GM18907 (cell line): ENCODE measurements at regions not wholly inside any gene's neighbourhood (a gene's known extent, or its start where the extent isn't known, plus 50 kb on each side); places are given as distances from the start of the nearest gene placed in this dataset.

Source experiments
- ATAC-seq: cut with Tn5 transposase; IDR thresholded peaks from one replicate; pipeline ENCODE4 v1.9.1; 2021; ENCODE audit warnings: mild to moderate bottlenecking, moderate library complexity; ENCODE audit not compliant: unreplicated experiment

GRCh38 chr7:156458011-156458410 lies 182.6 kb upstream of the RNF32 start:
- ATAC-seq = no peak

GRCh38 chr7:156456503-156457115 lies 184.0 kb upstream of the RNF32 start:
- no peak for ATAC-seq

GRCh38 chr7:156456032-156456431 lies 184.5 kb upstream of the RNF32 start:
- no peak for ATAC-seq

- ATAC-seq = no peak
Measured at GRCh38 chr7:156450473-156450872, 190.1 kb upstream of the RNF32 start.

- ATAC-seq = no peak
Measured at GRCh38 chr7:156448918-156449317, 191.7 kb upstream of the RNF32 start.

GRCh38 chr7:156446990-156447389 lies 193.6 kb upstream of the RNF32 start:
- ATAC-seq = no peak

- ATAC-seq = no peak
Measured at GRCh38 chr7:156445997-156446761, 194.4 kb upstream of the RNF32 start.

- ATAC-seq = no peak
Measured at GRCh38 chr7:156442516-156442915, 198.1 kb upstream of the RNF32 start.

- ATAC-seq = no peak
Measured at GRCh38 chr7:156440456-156440855, 200.1 kb upstream of the RNF32 start.

- no peak for ATAC-seq
Measured at GRCh38 chr7:156438011-156438410, 202.6 kb upstream of the RNF32 start.

GRCh38 chr7:156437021-156437614 lies 203.5 kb upstream of the RNF32 start:
- no peak for ATAC-seq

GRCh38 chr7:156435486-156436231 lies 204.9 kb upstream of the RNF32 start:
- ATAC-seq = no peak

- no peak for ATAC-seq
Measured at GRCh38 chr7:156434706-156435105, 205.9 kb upstream of the RNF32 start.

GRCh38 chr7:156432018-156432417 lies 208.6 kb upstream of the RNF32 start:
- ATAC-seq = no peak

GRCh38 chr7:156430109-156430508 lies 210.5 kb upstream of the RNF32 start:
- ATAC-seq = no peak

- ATAC-seq = no peak
Measured at GRCh38 chr7:156429514-156429913, 211.1 kb upstream of the RNF32 start.

GRCh38 chr7:156423876-156424275 lies 216.7 kb upstream of the RNF32 start:
- ATAC-seq = no peak

GRCh38 chr7:156420496-156420895 lies 220.1 kb upstream of the RNF32 start:
- no peak for ATAC-seq

GRCh38 chr7:156419782-156420181 lies 220.8 kb upstream of the RNF32 start:
- ATAC-seq = no peak

- ATAC-seq = no peak
Measured at GRCh38 chr7:156402255-156402654, 238.3 kb upstream of the RNF32 start.

- ATAC-seq = no peak
Measured at GRCh38 chr7:156401617-156402016, 239.0 kb upstream of the RNF32 start.

- no peak for ATAC-seq
Measured at GRCh38 chr7:156400046-156400445, 240.5 kb upstream of the RNF32 start.
